ENCODE measurements at regions not wholly inside any gene's neighbourhood (a gene's known extent, or its start where the extent isn't known, plus 50 kb on each side); places are given as distances from the start of the nearest gene placed in this dataset.
"Not testable (repeated sequence)": the region's sequence is repeated elsewhere in the genome, so short reads cannot be mapped to it uniquely, and the experiment has no call there.

GRCh38 chr9:42414865-42415264 is 231.4 kb downstream of the SPATA31A6 start:
- DNase-seq (ENCODE audit: low spot score); in situ Hi-C loops (cut with HindIII; ENCODE audit: low sequenced_read_pairs): not testable (repeated sequence)

DNA sequence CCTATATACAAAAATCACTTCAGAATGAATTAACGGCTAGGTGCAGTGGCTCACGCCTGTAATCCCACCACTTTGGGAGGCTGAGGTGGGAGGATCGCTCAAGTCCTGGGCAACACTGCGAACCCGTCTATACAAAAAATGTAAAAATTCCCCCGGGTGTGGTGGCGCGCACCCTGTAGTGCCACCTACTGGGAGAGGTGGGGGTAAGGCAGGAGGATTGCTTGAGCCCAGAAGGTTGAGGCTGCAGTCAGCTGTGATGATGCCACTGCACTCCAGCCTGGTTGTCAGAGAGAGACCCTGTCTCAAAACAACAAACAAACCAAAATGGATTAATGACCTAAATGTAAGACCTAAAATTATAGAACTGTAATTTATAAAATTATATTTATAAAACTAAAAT is 236.2 kb downstream of the SPATA31A6 start:
- DNase-seq (ENCODE audit: low spot score); in situ Hi-C loops (cut with HindIII; ENCODE audit: low sequenced_read_pairs): not testable (repeated sequence)

- DNase-seq (ENCODE audit: low spot score); in situ Hi-C loops (cut with HindIII; ENCODE audit: low sequenced_read_pairs): not testable (repeated sequence)
Measured at GRCh38 chr9:42420324-42420723, 236.9 kb downstream of the SPATA31A6 start.

DNA sequence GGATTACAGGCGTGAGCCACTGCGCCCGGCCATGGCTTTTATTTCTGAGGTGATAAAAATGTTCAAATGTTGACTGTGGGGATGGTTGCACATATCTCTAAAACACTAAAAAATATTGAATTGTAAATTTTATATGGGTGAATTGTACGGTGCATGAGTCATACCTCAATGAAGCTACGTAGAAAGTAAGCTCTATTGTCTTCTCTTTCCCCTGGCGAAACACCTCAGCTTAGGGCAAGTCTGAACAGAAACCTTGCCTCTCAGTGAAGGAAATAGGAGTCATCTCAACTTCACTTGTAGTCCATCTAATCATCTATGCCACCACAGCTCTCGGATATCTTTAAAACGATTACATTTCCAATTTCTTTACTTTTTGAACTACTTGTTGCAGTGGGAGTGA is 238.2 kb downstream of the SPATA31A6 start:
- DNase-seq (ENCODE audit: low spot score); in situ Hi-C loops (cut with HindIII; ENCODE audit: low sequenced_read_pairs): not testable (repeated sequence)

DNA sequence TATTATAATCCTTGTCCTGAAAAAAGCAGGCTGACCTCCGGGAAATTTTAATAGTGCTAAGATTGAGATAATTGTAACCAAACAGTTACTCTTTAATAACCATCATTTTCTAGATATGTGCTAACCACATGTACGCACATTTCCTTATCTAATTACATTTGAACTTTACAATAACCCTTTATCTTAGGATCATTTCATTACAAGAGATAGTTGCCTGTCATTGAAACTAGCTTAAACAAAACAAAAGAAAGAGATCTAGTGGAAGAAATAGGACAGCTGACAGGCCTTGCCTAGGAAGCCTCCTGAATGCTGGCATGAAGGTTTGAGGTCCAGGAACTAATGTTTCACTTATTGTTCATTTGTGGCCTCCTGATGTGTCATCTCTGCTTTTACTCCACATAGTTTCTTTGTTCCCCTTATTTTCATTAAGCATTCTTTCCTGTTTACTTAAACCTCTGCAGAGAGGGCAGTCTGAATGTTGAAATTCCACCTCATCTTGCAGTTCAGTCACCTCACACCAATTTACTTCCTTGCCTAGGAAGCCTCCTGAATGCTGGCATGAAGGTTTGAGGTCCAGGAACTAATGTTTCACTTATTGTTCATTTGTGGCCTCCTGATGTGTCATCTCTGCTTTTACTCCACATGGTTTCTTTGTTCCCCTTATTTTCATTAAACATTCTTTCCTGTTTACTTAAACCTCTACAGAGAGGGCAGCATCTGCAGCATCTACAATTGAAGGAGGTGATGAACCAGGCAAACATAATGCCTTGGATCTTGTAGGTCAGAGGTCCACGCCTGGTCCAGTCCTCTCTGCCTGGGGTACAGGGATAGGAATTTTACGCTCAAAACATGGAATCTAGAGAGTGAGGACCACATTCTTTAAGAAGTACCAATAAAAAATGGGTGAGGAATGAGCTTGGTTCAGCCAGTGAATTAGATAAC is 247.5 kb downstream of the SPATA31A6 start:
- not testable (repeated sequence) for DNase-seq (ENCODE audit: low spot score)

DNA sequence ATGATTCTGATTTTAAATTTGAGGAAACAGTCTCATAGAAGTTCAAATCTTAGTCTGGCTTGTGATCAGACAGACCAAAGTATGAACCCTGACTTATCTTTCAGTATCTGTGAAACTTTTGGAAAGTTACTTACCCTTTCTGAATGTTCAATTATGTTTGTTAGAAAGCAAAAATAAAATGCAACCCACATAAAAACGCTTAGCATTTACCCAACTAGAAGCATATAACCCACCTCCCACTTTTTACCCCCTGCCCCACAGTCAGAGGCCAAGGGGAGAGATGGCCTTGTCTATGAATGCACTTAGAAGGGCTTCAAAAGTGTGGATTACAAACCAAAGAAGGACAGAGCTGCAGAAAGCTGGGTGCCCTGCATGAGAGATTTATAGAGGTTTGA is 248.2 kb downstream of the SPATA31A6 start:
- DNase-seq (ENCODE audit: low spot score); in situ Hi-C loops (cut with HindIII; ENCODE audit: low sequenced_read_pairs): not testable (repeated sequence)

More for the DNA sequence above, 247.5 kb downstream of the SPATA31A6 start:
- in situ Hi-C loops (cut with HindIII; ENCODE audit: low sequenced_read_pairs), result not testable (repeated sequence)

DNA sequence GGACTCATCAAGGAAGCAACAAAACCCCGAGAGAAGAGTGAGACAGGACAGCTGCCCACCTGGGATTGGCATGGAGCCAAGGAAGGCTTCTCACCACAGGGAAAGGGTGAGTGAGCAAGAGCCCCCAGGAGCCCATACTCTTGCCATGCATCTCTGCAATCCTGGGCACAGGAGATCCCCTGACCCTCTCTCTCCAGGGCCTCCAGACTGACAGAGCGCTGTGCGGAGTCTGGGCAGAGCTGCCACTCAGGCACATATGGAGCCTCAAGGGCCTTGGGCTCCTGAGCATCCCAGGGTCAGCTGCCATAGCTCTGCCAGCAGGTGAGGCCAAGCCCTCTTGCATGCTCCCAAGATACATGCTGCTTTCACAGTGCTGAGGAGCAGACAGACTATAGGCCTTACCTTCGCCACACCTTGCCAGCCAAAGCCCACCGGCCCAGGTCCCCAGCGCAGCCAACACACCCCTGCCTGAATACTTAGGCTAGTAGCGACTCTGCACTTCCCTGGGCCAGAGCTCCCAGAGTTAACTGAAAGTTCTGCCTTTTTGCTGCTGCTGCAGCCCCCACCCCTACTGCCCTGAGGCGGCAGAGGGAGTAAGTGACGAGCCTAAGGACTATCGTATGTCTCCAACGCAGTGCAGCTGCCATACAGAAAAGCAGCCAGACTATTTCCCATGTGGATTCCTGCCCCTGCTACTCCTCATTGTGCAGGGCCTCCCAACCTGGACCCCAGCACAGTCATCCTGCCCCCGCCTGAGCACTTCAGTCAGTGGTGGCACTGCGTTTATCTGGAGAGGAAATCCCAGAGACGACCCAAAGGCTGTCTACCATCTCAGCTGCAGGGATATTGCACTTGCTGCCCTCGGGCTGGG is 251.6 kb downstream of the SPATA31A6 start:
- in situ Hi-C loops (cut with HindIII; ENCODE audit: low sequenced_read_pairs); DNase-seq (ENCODE audit: low spot score): not testable (repeated sequence)

DNA sequence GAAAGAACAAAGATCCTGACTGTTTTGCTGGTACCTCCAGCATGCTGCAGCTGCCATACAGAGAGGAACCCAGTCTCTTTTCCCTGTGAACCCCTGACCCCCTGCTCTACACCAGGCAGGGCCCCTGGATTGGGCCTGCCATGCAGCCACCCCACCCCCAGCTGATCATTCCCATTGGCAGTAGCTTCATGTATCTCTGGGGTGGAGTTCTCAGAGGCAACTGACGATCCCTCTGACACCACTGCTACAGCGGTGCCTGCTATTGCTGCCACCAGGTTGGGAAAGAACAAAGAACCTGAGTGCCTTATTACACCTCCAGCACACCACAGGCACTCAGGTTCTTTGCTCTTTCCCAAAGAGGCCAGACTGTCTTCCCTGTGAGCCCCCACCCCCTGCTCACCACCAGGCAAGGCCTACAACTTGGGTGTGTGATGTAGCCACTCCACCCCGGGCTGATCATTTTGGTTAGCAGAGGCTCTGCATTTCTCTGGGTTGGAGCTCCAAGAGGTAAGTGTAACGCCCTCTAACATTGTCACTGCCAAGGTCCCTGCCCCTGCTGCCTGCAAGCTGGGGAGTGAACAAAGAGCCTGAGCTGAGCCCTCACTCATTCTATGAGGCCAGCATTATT is 252.4 kb downstream of the SPATA31A6 start:
- DNase-seq (ENCODE audit: low spot score); in situ Hi-C loops (cut with HindIII; ENCODE audit: low sequenced_read_pairs): not testable (repeated sequence)

- in situ Hi-C loops (cut with HindIII; ENCODE audit: low sequenced_read_pairs); DNase-seq (ENCODE audit: low spot score): not testable (repeated sequence)
Measured at GRCh38 chr9:42437057-42437759, 253.7 kb downstream of the SPATA31A6 start.

GRCh38 chr9:42442680-42443079 is 259.2 kb downstream of the SPATA31A6 start:
- in situ Hi-C loops (cut with HindIII; ENCODE audit: low sequenced_read_pairs); DNase-seq (ENCODE audit: low spot score): not testable (repeated sequence)

GRCh38 chr9:42443414-42443813 is 260.0 kb downstream of the SPATA31A6 start:
- in situ Hi-C loops (cut with HindIII; ENCODE audit: low sequenced_read_pairs), result not testable (repeated sequence)

GRCh38 chr9:42461436-42461835 is 278.0 kb downstream of the SPATA31A6 start:
- in situ Hi-C loops (cut with HindIII; ENCODE audit: low sequenced_read_pairs); DNase-seq (ENCODE audit: low spot score): not testable (repeated sequence)

More at GRCh38 chr9:42443414-42443813, 260.0 kb downstream of the SPATA31A6 start:
- not testable (repeated sequence) for DNase-seq (ENCODE audit: low spot score)

DNA sequence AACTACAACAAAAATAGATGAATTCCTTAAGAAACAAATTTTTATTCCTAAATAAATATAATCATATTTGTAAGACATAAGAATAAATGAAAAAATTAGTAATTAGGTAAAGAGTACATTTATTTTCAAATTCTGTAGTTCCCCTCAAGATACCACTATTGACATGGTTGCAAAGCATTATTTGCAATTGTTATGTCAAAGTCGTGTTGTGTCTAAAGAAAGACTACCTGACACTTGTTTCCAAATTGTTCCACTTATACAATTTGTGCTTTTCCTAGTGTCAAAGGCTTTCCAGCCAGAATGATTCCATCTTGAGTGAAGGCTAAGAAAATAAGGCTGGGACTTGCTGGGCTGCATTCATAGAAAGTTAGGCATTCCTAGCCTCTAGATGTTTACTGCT is 278.4 kb downstream of the SPATA31A6 start:
- in situ Hi-C loops (cut with HindIII; ENCODE audit: low sequenced_read_pairs); DNase-seq (ENCODE audit: low spot score): not testable (repeated sequence)

DNA sequence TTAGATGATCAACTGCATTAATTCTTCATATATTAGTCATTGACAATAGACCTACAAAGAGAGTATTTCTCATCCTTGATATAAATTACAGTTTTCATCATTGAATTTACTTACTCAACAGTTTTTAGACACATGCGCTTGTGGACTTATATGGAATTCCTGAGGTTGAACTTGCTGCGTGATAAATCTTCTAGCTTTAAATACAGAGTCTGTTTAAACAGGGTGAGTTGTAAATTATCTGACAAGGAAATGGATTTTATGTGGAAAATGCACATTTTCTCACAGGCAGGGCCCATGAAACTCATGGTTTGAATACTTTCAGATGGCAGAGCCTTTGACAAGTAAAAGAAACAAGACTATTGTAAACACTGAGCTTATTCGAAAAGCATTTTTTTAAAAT is 280.5 kb downstream of the SPATA31A6 start:
- in situ Hi-C loops (cut with HindIII; ENCODE audit: low sequenced_read_pairs); DNase-seq (ENCODE audit: low spot score): not testable (repeated sequence)

DNA sequence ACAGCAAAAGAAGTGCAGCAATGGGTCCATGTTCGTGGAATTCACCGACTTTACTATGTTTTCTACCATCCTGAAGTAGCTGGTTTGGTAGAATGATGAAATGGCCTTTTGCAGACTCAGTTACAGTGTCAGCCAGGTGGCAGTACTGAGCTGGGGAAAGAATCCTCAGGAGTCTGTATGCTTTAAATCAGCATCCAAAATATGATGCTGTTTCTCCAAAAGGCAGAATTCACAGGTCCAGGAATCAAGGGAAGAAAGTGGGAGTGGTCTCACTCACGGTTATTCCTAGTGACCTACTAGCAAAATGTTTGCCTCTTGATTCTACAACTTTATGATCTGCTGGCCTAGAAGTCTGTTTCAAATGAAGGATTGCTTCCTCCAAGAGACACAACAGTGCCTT is 287.1 kb downstream of the SPATA31A6 start:
- peak; percentile 25 for DNase-seq (ENCODE audit: low spot score)
- in situ Hi-C loops (cut with HindIII; ENCODE audit: low sequenced_read_pairs), result not testable (repeated sequence)

DNA sequence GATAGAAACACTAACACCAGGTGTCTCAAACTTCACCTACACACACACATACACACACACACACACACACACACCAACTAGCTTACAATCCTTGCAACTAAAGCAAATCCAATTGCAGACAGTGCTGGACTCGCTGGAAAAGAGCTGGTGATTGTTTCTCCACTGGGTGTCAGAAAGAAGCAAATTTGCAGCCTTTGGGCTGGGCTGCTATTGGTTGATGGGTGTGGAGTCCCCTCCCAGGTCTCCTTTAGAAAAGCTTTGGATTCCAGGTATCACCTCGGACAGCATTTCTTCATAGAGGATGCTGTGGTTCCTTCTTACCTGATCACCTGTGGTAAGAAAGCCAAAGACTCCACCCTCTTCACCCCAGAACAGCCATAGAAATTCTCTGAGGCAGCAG is 307.5 kb downstream of the SPATA31A6 start:
- in situ Hi-C loops (cut with HindIII; ENCODE audit: low sequenced_read_pairs), result not testable (repeated sequence)

DNA sequence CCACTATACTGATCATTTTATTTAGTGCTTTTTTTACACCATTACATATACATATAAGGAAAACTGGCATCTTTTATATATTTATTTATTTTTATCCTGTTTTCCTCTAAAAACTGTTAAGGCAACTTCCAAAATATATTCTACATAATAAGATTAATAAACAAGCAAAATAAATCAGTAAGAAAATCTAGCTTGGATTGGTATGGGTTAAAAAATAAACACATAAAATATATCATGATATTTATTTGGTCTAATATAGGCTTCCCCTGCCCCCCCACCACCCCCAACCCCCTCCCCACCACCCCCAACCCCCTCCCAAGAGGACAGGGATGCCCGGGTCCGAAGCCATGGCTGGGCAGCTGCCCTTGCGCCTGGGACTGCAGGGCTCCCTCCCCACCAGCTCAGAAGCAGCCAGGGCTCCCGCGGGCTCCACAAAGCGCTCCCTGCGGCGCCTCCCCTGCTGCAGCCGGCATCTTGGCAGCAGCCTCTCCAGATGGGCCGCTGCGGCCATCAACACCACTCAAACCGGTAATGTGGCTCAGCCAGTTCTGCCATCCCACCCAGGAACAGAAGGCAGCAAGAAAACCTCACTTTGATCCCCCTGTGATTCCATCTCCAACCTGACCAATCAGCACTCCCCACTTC is 319.3 kb downstream of the SPATA31A6 start:
- DNase-seq (ENCODE audit: low spot score); in situ Hi-C loops (cut with HindIII; ENCODE audit: low sequenced_read_pairs): not testable (repeated sequence)

More for the DNA sequence above, 307.5 kb downstream of the SPATA31A6 start:
- not testable (repeated sequence) for DNase-seq (ENCODE audit: low spot score)

GRCh38 chr9:42508111-42508510 is 324.7 kb downstream of the SPATA31A6 start:
- in situ Hi-C loops (cut with HindIII; ENCODE audit: low sequenced_read_pairs); DNase-seq (ENCODE audit: low spot score): not testable (repeated sequence)
